ENCODE measurements at regions not wholly inside any gene's neighbourhood (a gene's known extent, or its start where the extent isn't known, plus 50 kb on each side); places are given as distances from the start of the nearest gene placed in this dataset.

DNA sequence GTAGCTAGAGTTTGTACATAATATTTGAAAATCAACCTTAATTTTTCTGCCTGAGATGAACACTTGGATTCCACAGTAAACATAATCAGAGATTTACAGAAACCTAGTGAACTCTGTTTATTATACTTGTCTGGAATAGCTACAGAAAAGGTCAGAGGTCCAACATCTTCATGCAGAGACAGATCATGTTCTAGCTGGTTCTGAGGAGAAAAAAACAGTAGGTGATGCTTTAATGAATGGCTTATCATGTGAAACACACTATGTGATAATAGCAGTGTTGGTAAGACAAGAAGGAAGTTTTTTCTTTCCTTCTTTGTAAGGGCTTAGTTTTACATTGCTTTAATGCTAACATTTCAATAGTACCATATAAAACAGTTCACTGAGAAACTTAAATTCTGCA lies 846.4 kb upstream of the ZEB2 start:
- DNase-seq (ENCODE audit: low read depth): no peak
- TF ChIP-seq CTCF (IDR thresholded peaks at IDR 0.05; ENCODE audit: low read depth, low read length, missing control alignments): no peak
- H3K4me3 ChIP-seq (ENCODE audit: low read depth, low read length): no peak overlapping the region

- DNase-seq (ENCODE audit: low read depth): no peak
- no peak overlapping the region for H3K4me3 ChIP-seq (ENCODE audit: low read depth, low read length)
- TF ChIP-seq CTCF (IDR thresholded peaks at IDR 0.05; ENCODE audit: low read depth, low read length, missing control alignments): no peak
Measured at GRCh38 chr2:145360129-145360790, 840.3 kb upstream of the ZEB2 start.

DNA sequence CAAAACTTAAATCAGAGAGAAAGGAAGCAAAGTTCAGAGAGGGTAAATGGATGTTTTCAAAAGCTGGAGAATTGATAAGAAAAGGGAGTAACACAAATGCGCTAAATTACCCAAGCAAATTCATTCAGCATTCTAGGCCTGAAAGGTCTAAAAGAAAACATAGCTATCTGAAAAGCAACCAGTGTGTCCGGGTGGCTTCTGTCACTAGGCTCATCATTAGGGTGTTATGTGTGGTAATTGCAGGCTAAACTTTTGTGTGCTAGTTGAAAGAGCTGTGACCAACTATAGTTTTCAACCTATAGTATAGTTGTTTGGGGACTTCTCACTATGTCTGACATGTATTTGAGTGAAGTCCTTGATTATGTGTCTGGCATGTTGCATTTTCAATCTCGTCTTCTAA lies 839.6 kb upstream of the ZEB2 start:
- DNase-seq (ENCODE audit: low read depth): no peak
- H3K4me3 ChIP-seq (ENCODE audit: low read depth, low read length): no peak overlapping the region
- TF ChIP-seq CTCF (IDR thresholded peaks at IDR 0.05; ENCODE audit: low read depth, low read length, missing control alignments): no peak

- no peak for TF ChIP-seq CTCF (IDR thresholded peaks at IDR 0.05; ENCODE audit: low read depth, low read length, missing control alignments)
- H3K4me3 ChIP-seq (ENCODE audit: low read depth, low read length): no peak overlapping the region
- DNase-seq (ENCODE audit: low read depth): no peak
Measured at GRCh38 chr2:145356056-145356455, 836.1 kb upstream of the ZEB2 start.

GRCh38 chr2:145352484-145352883 lies 832.6 kb upstream of the ZEB2 start:
- TF ChIP-seq CTCF (IDR thresholded peaks at IDR 0.05; ENCODE audit: low read depth, low read length, missing control alignments): no peak
- no peak overlapping the region for H3K4me3 ChIP-seq (ENCODE audit: low read depth, low read length)
- no peak for DNase-seq (ENCODE audit: low read depth)

- no peak for DNase-seq (ENCODE audit: low read depth)
- H3K4me3 ChIP-seq (ENCODE audit: low read depth, low read length): no peak overlapping the region
- TF ChIP-seq CTCF (IDR thresholded peaks at IDR 0.05; ENCODE audit: low read depth, low read length, missing control alignments): no peak
Measured at GRCh38 chr2:145351864-145352425, 832.0 kb upstream of the ZEB2 start.

DNA sequence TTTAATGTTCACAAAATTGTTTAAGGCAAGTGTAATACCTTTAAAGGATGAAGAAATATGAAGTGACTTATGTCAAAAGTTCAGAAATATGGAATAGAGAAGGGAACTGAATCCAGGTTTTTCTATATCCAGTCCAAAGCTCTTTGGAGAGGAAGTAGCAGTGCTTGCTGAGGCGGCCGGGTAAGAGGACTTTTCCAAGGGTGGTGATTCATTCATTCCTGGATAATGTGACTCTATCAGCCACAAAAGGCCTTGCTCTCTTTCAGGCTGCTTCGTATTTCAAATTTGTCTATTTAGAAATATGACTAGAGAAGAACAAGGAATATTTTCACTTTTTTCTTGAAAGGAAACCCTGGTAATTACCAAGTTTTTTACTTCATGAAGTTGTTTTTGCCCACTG lies 830.1 kb upstream of the ZEB2 start:
- no peak for DNase-seq (ENCODE audit: low read depth)
- no peak overlapping the region for H3K4me3 ChIP-seq (ENCODE audit: low read depth, low read length)
- no peak for TF ChIP-seq CTCF (IDR thresholded peaks at IDR 0.05; ENCODE audit: low read depth, low read length, missing control alignments)

Measured in GM12864 (cell line).